ENCODE measurements at regions not wholly inside any gene's neighbourhood (a gene's known extent, or its start where the extent isn't known, plus 50 kb on each side); places are given as distances from the start of the nearest gene placed in this dataset.

GRCh38 chr2:16006537-16007166 is 66.3 kb downstream of the MYCN start:
- peaks cover 0 to 13% (median 10%) of the 10 kb centered on the region in 4 experiments for H3K4me1 ChIP-seq (ENCODE audit: control extremely low read depth in 1 of 4, control insufficient read depth in 4 of 4, insufficient read depth in 4 of 4, low read length in 3 of 4)
- no peak overlapping the region for H3K4me3 ChIP-seq (ENCODE audit: control insufficient read depth in 1 of 7, extremely low read depth in 1 of 7, insufficient read depth in 4 of 7, low read depth in 2 of 7, low read length in 6 of 7)
- ChIA-PET POLR2A (no interaction called here), CTCF (interaction anchor here (0.8 kb wide), 1 partner anchor 41 kb away, joined by 3 read pairs; no protein-coding TSS in a partner anchor)
- H3K27me3 ChIP-seq (replicated peaks in 2 of 5; ENCODE audit: control insufficient read depth in 4 of 5, insufficient read depth in 5 of 5, low read length in 4 of 5) = peaks cover 0 to 17% (median 3%) of the 10 kb centered on the region in 5 experiments
- no peak for DNase-seq
- no peak overlapping the region for H3K27ac ChIP-seq (ENCODE audit: insufficient read depth in 1 of 2, low read depth in 1 of 2, low read length in 2 of 2, poor library complexity in 1 of 2, severe bottlenecking in 2 of 2)
- H3K9me3 ChIP-seq (ENCODE audit: control extremely low read depth in 1 of 5, control insufficient read depth in 4 of 5, insufficient read depth in 2 of 5, low read depth in 1 of 5, low read length in 4 of 5) = peaks cover 0 to 7% (median 3%) of the 10 kb centered on the region in 5 experiments
- 100% methylated on average over 4 of the region's 4 CpGs for WGBS (ENCODE audit: insufficient coverage)
- no peaks in the 10 kb centered on the region for H3K36me3 ChIP-seq (ENCODE audit: control insufficient read depth in 4 of 4, insufficient read depth in 4 of 4, low read length in 3 of 4)

- 50% methylated on average over 4 of the region's 6 CpGs for WGBS (ENCODE audit: insufficient coverage)
- Histone ChIP-seq H3K27me3 (replicated peaks in 2 of 5; ENCODE audit: control insufficient read depth in 4 of 5, insufficient read depth in 5 of 5, low read length in 4 of 5) (peaks cover 0 to 10% (median 3%) of the 10 kb centered on the region in 5 experiments), H3K4me3 (ENCODE audit: control insufficient read depth in 1 of 7, extremely low read depth in 1 of 7, insufficient read depth in 4 of 7, low read depth in 2 of 7, low read length in 6 of 7) (no peak overlapping the region), H3K36me3 (ENCODE audit: control insufficient read depth in 4 of 4, insufficient read depth in 4 of 4, low read length in 3 of 4) (no peaks in the 10 kb centered on the region), H3K4me1 (ENCODE audit: control extremely low read depth in 1 of 4, control insufficient read depth in 4 of 4, insufficient read depth in 4 of 4, low read length in 3 of 4) (peaks cover 0 to 13% (median 10%) of the 10 kb centered on the region in 4 experiments), H3K27ac (ENCODE audit: insufficient read depth in 1 of 2, low read depth in 1 of 2, low read length in 2 of 2, poor library complexity in 1 of 2, severe bottlenecking in 2 of 2) (no peak overlapping the region), H3K9me3 (ENCODE audit: control extremely low read depth in 1 of 5, control insufficient read depth in 4 of 5, insufficient read depth in 2 of 5, low read depth in 1 of 5, low read length in 4 of 5) (peaks cover 0 to 7% (median 3%) of the 10 kb centered on the region in 5 experiments)
- ChIA-PET CTCF (interaction anchor here (0.8 kb wide), 1 partner anchor 40 kb away, joined by 3 read pairs; no protein-coding TSS in a partner anchor), POLR2A (no interaction called here)
- DNase-seq = peak; percentile 76 to 90 (median 88)
Observed at GRCh38 chr2:16005816-16006536, 65.6 kb downstream of the MYCN start.

- Histone ChIP-seq H3K4me1 (ENCODE audit: control extremely low read depth in 1 of 4, control insufficient read depth in 4 of 4, insufficient read depth in 4 of 4, low read length in 3 of 4) (peaks cover 0 to 13% (median 10%) of the 10 kb centered on the region in 4 experiments), H3K36me3 (ENCODE audit: control insufficient read depth in 4 of 4, insufficient read depth in 4 of 4, low read length in 3 of 4) (no peaks in the 10 kb centered on the region), H3K4me3 (ENCODE audit: control insufficient read depth in 1 of 7, extremely low read depth in 1 of 7, insufficient read depth in 4 of 7, low read depth in 2 of 7, low read length in 6 of 7) (no peak overlapping the region), H3K27ac (ENCODE audit: insufficient read depth in 1 of 2, low read depth in 1 of 2, low read length in 2 of 2, poor library complexity in 1 of 2, severe bottlenecking in 2 of 2) (no peak overlapping the region), H3K9me3 (ENCODE audit: control extremely low read depth in 1 of 5, control insufficient read depth in 4 of 5, insufficient read depth in 2 of 5, low read depth in 1 of 5, low read length in 4 of 5) (peaks cover 0 to 7% (median 3%) of the 10 kb centered on the region in 5 experiments), H3K27me3 (replicated peaks in 2 of 5; ENCODE audit: control insufficient read depth in 4 of 5, insufficient read depth in 5 of 5, low read length in 4 of 5) (peaks cover 0 to 4% (median 2%) of the 10 kb centered on the region in 5 experiments)
- ChIA-PET POLR2A (no interaction called here), CTCF (no interaction called here)
- 100% methylated on average over 2 of the region's 2 CpGs for WGBS (ENCODE audit: insufficient coverage)
- no peak for DNase-seq
Observed at GRCh38 chr2:16005389-16005788, 65.0 kb downstream of the MYCN start.

GRCh38 chr2:16003809-16004208 is 63.5 kb downstream of the MYCN start:
- no peak overlapping the region for H3K27ac ChIP-seq (ENCODE audit: insufficient read depth in 1 of 2, low read depth in 1 of 2, low read length in 2 of 2, poor library complexity in 1 of 2, severe bottlenecking in 2 of 2)
- 77% methylated on average over 3 of the region's 4 CpGs for WGBS (ENCODE audit: insufficient coverage)
- H3K36me3 ChIP-seq (ENCODE audit: control insufficient read depth in 4 of 4, insufficient read depth in 4 of 4, low read length in 3 of 4) = no peaks in the 10 kb centered on the region
- POLR2A ChIA-PET = no interaction called here
- no peak for DNase-seq
- CTCF ChIA-PET = no interaction called here
- H3K4me1 ChIP-seq (ENCODE audit: control extremely low read depth in 1 of 4, control insufficient read depth in 4 of 4, insufficient read depth in 4 of 4, low read length in 3 of 4) = peaks cover 0 to 15% (median 10%) of the 10 kb centered on the region in 4 experiments
- H3K27me3 ChIP-seq (replicated peaks in 2 of 5; ENCODE audit: control insufficient read depth in 4 of 5, insufficient read depth in 5 of 5, low read length in 4 of 5) = no peaks in the 10 kb centered on the region
- H3K9me3 ChIP-seq (ENCODE audit: control extremely low read depth in 1 of 5, control insufficient read depth in 4 of 5, insufficient read depth in 2 of 5, low read depth in 1 of 5, low read length in 4 of 5) = peaks cover 0 to 7% (median 3%) of the 10 kb centered on the region in 5 experiments
- no peak overlapping the region for H3K4me3 ChIP-seq (ENCODE audit: control insufficient read depth in 1 of 7, extremely low read depth in 1 of 7, insufficient read depth in 4 of 7, low read depth in 2 of 7, low read length in 6 of 7)

- no peaks in the 10 kb centered on the region for H3K36me3 ChIP-seq (ENCODE audit: control insufficient read depth in 4 of 4, insufficient read depth in 4 of 4, low read length in 3 of 4)
- no peak for DNase-seq
- H3K9me3 ChIP-seq (ENCODE audit: control extremely low read depth in 1 of 5, control insufficient read depth in 4 of 5, insufficient read depth in 2 of 5, low read depth in 1 of 5, low read length in 4 of 5) = peaks cover 0 to 7% (median 3%) of the 10 kb centered on the region in 5 experiments
- ChIA-PET CTCF (no interaction called here), POLR2A (no interaction called here)
- H3K27me3 ChIP-seq (replicated peaks in 2 of 5; ENCODE audit: control insufficient read depth in 4 of 5, insufficient read depth in 5 of 5, low read length in 4 of 5) = no peaks in the 10 kb centered on the region
- no peak overlapping the region for H3K27ac ChIP-seq (ENCODE audit: insufficient read depth in 1 of 2, low read depth in 1 of 2, low read length in 2 of 2, poor library complexity in 1 of 2, severe bottlenecking in 2 of 2)
- 93% methylated on average over 9 of the region's 12 CpGs for WGBS (ENCODE audit: insufficient coverage)
- no peak overlapping the region for H3K4me3 ChIP-seq (ENCODE audit: control insufficient read depth in 1 of 7, extremely low read depth in 1 of 7, insufficient read depth in 4 of 7, low read depth in 2 of 7, low read length in 6 of 7)
- H3K4me1 ChIP-seq (ENCODE audit: control extremely low read depth in 1 of 4, control insufficient read depth in 4 of 4, insufficient read depth in 4 of 4, low read length in 3 of 4) = peaks cover 0 to 15% (median 10%) of the 10 kb centered on the region in 4 experiments
Observed at GRCh38 chr2:16003152-16003551, 62.8 kb downstream of the MYCN start.

GRCh38 chr2:16002575-16002974 is 62.2 kb downstream of the MYCN start:
- ChIA-PET CTCF (no interaction called here), POLR2A (no interaction called here)
- Histone ChIP-seq H3K36me3 (ENCODE audit: control insufficient read depth in 4 of 4, insufficient read depth in 4 of 4, low read length in 3 of 4) (no peaks in the 10 kb centered on the region), H3K9me3 (ENCODE audit: control extremely low read depth in 1 of 5, control insufficient read depth in 4 of 5, insufficient read depth in 2 of 5, low read depth in 1 of 5, low read length in 4 of 5) (peaks cover 0 to 7% (median 3%) of the 10 kb centered on the region in 5 experiments), H3K27ac (ENCODE audit: insufficient read depth in 1 of 2, low read depth in 1 of 2, low read length in 2 of 2, poor library complexity in 1 of 2, severe bottlenecking in 2 of 2) (no peak overlapping the region), H3K4me3 (ENCODE audit: control insufficient read depth in 1 of 7, extremely low read depth in 1 of 7, insufficient read depth in 4 of 7, low read depth in 2 of 7, low read length in 6 of 7) (no peak overlapping the region), H3K4me1 (ENCODE audit: control extremely low read depth in 1 of 4, control insufficient read depth in 4 of 4, insufficient read depth in 4 of 4, low read length in 3 of 4) (peaks cover 0 to 15% (median 10%) of the 10 kb centered on the region in 4 experiments), H3K27me3 (replicated peaks in 2 of 5; ENCODE audit: control insufficient read depth in 4 of 5, insufficient read depth in 5 of 5, low read length in 4 of 5) (no peaks in the 10 kb centered on the region)
- 86% methylated on average over 2 of the region's 4 CpGs for WGBS (ENCODE audit: insufficient coverage)
- no peak for DNase-seq

GRCh38 chr2:16002144-16002543 is 61.8 kb downstream of the MYCN start:
- Histone ChIP-seq H3K4me3 (ENCODE audit: control insufficient read depth in 1 of 7, extremely low read depth in 1 of 7, insufficient read depth in 4 of 7, low read depth in 2 of 7, low read length in 6 of 7) (no peak overlapping the region), H3K9me3 (ENCODE audit: control extremely low read depth in 1 of 5, control insufficient read depth in 4 of 5, insufficient read depth in 2 of 5, low read depth in 1 of 5, low read length in 4 of 5) (peaks cover 0 to 7% (median 3%) of the 10 kb centered on the region in 5 experiments), H3K27ac (ENCODE audit: insufficient read depth in 1 of 2, low read depth in 1 of 2, low read length in 2 of 2, poor library complexity in 1 of 2, severe bottlenecking in 2 of 2) (no peak overlapping the region), H3K27me3 (replicated peaks in 2 of 5; ENCODE audit: control insufficient read depth in 4 of 5, insufficient read depth in 5 of 5, low read length in 4 of 5) (no peaks in the 10 kb centered on the region), H3K4me1 (ENCODE audit: control extremely low read depth in 1 of 4, control insufficient read depth in 4 of 4, insufficient read depth in 4 of 4, low read length in 3 of 4) (peaks cover 0 to 15% (median 10%) of the 10 kb centered on the region in 4 experiments), H3K36me3 (ENCODE audit: control insufficient read depth in 4 of 4, insufficient read depth in 4 of 4, low read length in 3 of 4) (no peaks in the 10 kb centered on the region)
- no CpG with 5 or more reads among the region's 3 CpGs for WGBS (ENCODE audit: insufficient coverage)
- ChIA-PET CTCF (no interaction called here), POLR2A (no interaction called here)
- DNase-seq = no peak

Data from common myeloid progenitor, CD34-positive (primary cell).